ENCODE measurements at regions not wholly inside any gene's neighbourhood (a gene's known extent, or its start where the extent isn't known, plus 50 kb on each side); places are given as distances from the start of the nearest gene placed in this dataset.

DNA sequence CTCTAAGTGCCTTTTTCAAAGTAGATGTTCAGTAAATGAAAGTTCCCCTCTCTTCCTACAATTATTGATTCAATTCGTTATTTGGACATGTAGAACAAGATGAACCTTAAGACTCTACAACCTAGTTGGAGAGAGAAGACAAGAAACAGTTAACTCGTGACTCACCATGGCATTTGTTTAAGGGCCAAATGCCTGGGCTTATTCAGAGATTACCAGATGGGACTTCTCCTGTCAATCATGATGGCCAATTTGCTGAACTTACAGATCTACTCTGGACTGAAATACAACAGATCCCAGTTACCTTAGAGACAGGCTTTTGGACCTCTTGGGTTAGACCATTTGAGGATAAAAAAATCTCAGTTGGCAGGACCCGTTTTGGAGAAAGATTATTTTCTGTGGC lies 93.5 kb downstream of the C1orf94 start:
- no peak for DNase-seq

DNA sequence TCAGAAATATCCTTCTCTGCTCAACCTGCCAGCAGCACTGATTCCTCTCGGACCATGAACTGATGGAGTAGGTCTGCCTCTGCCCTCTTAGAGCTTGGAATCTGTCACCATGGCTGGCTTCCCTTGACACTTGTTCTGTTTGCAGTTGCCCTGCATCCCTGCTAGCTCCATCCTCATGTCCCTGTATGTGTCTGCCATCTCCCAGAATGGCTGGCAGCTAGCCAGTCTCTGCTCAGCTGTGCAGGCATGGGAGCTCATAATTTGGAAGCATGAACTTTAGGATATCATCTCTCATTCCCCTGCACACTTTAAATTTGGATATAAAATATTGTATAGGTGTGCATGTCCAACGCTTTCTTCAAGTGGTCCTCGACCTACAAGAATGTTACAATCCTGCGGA lies 95.4 kb downstream of the C1orf94 start:
- no peak for DNase-seq

DNA sequence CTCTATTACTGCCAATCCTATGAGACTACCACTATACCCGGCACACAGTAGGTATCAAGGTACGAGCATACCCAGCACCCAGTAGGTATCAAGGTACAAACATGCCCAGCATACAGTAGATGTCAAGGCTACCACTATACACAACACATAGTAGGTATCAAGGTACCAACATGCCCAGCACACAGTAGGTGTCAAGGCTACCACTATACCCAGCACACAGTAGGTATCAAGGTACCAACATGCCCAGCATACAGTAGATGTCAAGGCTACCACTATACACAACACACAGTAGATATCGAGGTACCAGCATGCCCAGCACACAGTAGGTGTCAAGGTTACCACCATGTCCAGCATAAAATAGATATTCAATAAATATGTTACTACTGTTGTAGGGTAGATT lies 98.4 kb downstream of the C1orf94 start:
- no peak for DNase-seq

DNA sequence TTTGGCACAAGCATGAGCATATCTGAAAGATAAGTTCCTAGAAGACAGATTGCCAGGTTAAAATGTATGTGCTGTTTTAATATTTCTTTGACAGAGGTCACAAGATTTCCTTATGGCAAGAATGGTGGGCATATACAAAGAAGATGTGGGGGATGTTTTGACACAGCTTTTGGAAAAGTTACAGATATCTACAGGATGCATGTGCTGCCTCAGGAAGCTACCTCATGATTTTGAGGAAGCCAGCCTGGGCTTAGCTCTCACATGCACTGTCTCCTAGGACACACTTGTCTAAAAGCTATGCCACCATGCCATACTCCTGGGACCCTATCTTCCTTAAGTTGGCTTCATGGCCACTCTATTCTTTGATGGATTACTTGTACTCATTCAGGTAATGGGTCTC lies 99.9 kb downstream of the C1orf94 start:
- no peak for DNase-seq

DNA sequence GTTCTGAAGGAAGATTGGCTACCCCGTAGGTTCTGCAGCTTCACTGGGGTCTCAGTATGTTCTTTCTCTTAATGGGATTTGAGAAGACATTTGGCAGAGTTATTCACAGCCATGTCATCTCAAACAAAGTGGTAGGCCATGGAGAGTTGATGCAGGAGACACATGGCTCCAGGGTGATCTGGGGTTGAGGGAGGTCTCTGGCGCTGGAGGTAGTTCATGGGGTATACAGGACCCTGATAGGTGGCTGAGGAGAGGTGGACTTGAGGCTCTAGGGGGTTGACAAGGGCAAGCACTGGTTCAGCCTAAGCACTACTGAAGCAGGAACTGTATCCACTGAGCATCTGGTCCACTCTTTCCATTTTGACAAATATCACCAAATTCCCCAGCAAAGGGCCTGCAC lies 100.4 kb downstream of the C1orf94 start:
- DNase-seq, result no peak

DNA sequence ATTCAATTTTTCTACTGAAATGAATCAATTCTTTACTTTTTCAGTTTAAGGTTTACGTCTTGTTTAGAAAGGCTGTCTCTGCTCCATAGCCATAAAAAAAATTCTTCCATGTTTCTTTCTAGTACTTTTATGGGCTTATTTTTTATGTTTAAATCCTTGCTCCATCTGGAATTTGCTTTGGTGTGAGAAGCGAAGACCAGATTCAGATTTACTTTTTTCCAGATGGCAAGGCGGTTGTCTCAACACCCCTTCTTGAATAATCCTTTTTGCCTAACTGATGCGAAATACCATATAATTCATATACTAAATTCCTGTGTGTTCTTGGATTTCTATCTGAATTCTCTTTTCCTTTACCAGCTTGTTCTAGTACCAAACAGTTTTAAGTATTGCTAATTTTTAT lies 101.5 kb downstream of the C1orf94 start:
- DNase-seq, result no peak

DNA sequence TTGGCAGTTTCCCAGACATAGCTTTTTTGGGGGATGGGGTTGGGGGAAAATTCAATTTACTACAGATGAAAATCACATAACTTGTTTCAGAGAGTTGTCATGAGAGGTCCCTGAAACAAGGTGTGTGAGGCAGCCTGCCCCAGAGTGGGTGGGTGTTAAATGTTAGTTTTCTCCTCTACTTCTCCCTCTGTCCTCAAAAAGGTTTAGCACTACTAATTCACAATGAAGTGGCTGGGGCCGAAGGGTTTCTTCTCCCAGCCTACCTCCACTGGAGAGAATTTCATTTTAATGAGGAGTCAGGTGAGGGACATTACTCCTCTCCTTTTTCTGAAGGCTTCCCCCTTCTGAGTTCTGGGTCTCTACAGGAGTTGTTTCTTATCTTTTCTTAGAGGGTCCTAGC lies 103.3 kb downstream of the C1orf94 start:
- no peak for DNase-seq

DNA sequence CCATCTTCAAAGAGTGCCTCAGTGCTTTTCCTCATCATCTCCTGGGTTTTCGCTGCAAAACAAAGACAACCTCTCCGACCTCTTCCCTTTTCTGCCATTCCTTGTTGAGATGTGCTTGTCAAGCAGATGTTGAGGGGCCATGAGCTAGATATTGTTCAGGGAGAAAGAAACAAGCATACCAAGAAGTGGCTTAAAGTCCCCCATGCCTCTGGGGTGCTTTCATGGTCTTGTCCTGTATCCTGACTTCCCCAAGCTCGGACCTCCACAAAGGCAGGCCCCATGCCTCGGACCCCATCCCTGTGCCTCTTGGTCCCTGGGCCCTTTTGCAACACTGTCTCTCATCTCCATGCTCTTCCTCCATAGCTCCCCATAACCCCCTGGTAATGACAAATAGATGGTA lies 103.8 kb downstream of the C1orf94 start:
- DNase-seq, result no peak

DNA sequence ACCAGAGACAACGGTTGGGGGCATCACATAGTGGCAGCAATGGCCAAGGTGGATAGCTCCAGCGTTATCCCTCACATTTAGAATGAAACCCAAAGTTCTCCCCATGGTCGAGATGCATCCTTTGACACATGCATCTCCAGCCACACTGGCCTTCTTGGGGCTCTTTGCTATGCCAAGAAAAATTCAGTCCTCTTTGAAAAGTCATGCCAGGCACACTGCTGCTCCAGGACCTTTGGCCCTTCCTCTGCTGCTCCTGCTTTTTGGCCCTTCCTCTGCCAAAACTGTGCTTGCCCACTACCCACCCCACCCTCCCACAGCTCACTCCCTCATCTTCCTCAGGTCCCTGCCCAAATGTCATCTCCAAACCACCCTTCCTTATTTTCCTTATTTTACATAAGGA lies 106.4 kb downstream of the C1orf94 start:
- no peak for DNase-seq

DNA sequence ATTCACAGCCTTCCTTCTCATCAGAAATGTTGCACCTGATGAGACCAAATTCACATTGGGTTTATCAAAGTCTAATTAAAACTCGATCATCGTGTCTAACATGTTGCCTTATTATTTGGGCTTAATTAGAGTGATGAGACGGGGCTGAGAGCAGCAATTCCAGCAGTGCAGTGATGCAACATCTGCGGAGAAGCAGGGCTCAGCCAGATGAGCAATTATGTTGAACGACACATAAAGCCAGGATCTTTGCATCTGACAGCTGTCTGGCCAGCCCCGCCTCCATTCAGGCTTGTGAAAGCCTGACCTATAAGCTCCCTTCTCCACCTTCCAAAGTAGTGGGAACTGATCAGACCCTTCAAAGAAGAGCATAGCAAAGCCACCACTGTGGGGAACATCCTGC lies 109.8 kb downstream of the C1orf94 start:
- no peak for DNase-seq

DNA sequence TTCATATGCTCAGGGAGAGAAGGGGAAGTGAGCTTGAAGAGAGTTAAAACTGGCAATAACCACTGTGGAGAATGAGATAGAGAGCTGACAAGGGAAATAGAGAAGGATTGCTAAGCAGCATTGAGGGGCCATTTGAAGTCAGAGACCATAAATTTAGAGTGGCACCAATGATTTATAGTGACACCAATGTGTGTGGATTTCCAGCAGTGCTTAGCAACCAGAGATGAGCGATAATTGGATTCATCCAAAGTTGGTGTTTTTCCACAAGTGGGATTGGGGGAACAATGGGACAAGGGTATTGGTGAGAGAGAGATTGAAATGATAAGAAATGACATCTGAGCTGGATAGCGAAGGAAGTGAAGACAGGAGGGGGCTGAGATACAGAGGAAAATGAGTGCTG lies 114.1 kb downstream of the C1orf94 start:
- DNase-seq, result no peak

DNA sequence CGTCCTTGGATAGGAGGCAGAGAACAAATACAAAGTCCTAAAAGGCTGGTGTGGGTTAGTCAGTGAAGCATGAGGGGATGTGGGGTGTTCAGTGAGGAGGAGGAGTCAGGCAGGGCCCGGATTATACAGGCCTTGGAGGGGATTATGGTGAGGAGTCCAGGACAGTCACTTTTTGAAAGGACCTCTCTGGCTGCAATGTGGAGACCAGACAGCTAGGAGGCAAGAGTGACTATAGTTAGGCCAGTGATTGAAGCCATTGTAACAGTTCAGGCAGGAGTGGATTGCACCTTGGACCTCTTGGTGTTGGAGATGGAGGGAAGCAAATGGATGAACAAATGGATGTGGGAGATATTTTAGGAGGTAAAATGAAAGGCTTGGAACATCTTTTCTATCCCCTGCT lies 115.8 kb downstream of the C1orf94 start:
- DNase-seq, result no peak

DNA sequence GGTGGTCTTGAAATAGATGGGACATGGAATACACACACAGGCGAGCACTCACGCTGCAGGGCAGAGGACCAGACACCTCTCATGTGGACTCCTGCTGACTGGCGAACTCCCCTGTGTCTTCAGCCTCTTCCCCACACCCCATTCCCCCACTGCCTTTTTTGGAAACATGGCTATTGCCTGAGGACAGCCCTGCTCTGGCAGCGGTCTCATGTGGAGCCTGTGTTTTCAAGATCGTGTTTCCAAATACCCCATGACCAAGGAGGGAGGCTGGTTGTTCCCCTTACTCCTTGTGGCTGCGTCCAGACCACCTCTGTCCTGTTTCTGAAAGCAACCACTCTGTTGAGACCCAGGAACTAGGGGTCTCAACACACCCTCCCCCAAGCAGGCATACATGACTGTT lies 119.4 kb downstream of the C1orf94 start:
- DNase-seq, result no peak

DNA sequence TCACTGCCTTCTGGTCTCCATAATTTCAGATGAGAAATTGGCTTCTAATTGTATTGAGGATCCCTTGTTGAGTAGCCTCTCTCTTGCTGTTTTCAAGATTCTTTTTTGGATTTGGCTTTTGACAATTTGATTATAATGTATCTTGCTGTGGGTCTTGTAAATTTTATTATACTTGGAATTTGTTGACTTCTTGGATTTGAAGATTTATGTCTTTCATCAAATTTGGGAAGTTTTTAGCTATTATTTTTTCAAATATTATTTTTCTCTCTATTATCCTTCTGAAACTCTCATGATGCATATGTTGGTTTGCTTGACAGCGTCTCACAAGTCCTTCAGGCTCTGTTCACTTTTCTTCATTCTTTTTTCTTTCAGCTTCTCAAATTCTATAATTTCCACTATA lies 126.1 kb downstream of the C1orf94 start:
- no peak for DNase-seq

DNA sequence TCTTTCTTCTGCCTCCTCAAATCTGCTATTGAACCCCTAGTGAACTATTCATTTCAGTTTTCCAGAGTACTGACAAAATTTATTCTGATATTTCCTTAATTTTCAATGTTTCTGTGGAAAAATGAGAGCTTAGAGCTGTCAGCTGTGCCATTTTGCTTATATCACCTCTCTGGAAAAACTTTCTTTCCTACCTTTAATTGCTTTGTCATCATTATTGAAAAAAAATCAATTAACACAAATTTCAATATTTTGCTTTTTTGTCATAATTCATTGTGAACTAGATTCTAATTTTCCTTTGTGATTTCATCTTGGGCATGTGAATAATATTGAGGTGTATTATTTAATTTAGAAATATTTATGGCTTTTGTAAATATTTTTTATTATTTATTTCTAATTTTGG lies 126.5 kb downstream of the C1orf94 start:
- DNase-seq, result no peak

DNA sequence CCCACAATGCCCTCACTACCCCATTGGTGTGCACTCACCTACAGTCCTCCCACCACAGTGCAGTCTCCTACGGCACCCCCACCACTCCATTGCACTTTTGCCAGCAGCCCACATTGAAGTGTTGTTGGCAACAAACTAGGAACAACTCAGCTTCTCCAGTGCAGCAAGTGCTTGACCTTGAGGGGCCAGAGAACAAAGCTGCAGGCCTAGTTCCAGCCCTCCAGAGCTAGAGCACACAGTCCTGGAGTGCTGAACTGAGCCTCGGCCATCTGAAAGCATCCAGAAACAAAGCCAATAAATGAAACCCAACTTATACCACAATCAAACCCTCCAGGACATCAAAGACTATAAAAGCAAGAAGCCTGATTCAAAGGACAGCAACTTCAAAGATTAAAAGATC lies 129.9 kb downstream of the C1orf94 start:
- no peak for DNase-seq

DNA sequence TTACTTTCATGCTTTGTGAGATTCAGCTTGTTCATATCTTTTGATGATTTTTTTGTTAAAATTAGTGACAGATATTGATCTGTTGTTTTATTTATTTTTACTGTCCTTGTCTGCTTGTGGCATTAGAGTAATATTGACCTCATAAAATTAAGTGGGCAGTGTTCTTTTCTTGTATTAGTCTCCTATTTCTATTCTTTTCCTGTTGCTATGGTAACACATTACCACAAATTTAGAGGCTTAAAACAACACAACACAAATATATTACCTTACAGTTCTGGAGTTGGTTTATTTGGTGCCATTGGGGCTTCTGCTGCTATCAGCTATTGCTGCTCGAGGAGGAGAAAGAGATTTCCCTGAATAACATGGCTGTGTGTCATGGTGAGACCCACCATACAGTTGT lies 135.7 kb downstream of the C1orf94 start:
- DNase-seq, result no peak

DNA sequence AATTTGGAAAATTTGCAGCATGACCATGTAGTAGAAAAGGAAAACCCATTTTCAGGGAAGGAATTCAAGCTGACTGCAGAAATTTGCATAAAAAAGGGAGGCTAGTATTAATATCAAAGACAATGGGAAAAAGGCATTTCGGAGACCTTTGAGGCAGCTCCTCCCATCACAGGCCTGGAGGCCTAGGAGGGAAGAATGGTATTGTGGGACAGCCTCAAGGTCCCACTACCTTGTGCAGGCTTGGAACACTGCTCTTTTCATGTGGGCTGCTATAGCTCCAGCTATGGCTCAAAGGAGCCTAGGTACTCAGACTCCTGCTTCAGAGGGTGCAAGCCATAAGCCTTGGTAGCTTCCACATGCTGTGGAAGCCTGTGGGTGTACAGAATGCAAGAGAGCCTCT lies 139.3 kb downstream of the C1orf94 start:
- no peak for DNase-seq

DNA sequence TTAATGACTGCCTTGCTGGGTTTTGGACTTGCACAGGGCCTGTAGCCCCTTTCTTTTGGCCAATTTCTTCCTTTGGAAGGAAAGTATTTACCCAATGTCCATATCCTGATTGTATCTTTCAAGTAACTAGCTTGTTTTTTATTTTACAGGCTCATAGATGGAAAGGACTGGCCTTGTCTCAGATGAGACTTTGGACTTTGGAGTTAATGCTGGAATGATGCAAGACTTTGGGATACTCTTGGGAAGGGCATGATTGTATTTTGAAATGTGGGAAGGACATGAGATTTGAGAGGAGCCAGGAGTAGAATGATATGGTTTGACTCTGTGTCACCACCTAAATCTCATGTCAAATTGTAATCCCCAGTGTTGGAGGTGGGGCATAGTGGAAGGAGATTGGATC lies 140.1 kb downstream of the C1orf94 start:
- no peak for DNase-seq

DNA sequence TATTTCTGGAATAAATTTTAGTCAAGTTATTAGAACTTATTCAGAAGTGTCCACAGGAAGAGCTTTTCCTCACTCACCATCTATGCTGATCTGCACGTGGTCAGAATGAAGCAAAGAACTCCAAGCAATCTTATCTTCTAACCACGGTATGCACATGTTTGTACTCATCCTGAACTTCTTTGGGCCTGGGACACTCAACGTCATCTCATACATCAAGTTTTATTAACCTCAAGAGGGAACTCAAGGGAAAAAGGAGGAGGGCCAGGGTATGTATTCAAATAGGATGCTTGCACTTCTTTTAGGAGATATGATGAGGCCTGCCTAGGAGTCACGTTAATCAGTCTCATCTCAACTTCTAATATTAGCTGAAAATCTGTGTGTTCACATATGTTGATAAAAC lies 142.5 kb downstream of the C1orf94 start:
- no peak for DNase-seq

DNA sequence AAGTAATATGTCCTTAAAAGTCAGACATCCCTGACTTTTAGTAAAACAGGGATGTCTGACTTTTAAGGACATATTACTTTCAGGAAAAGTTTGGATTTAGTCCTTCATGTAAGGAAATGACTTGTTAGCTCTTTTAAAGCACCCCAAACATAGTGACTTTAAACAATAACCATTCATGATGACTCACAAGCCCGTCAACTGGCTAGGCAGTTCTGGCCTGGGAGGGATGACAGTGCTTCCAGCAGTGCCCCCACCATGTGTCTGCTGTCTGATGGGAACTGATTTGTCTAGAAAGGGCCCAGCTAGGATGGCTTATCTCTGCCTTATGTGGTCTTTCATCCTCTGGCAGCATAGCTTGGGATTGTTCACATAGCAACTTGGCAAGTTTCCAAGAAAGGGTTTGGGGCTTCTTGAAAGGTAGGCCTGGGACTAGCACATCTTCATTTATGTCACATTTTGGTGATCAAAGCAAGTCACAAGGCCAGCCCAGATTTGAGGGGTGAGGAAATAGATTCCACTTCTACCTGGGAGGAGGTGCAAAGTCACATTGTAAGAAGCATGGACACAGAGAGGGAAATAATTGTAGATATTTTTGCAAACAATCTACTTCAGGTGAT lies 143.5 kb downstream of the C1orf94 start:
- no peak for DNase-seq

DNA sequence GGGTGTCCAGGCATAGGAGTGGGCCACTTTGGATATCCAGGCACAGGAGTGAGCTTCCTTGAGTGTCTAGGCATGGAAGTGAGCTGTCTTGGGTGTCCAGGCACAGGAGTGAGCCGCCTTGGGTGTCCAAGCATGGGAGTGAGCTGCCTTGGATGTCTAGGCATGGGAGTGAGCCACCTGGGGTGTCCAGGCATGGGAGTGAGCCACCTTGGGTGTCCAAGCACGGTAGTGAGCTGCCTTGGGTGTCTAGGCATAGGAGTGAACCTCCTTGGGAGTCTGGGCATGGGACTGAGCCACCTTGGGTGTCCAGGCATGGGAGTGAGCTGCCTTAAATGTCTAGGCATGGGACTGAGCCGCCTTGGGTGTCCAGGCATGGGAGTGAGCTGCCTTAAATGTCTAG lies 146.3 kb downstream of the C1orf94 start:
- DNase-seq, result no peak

DNA sequence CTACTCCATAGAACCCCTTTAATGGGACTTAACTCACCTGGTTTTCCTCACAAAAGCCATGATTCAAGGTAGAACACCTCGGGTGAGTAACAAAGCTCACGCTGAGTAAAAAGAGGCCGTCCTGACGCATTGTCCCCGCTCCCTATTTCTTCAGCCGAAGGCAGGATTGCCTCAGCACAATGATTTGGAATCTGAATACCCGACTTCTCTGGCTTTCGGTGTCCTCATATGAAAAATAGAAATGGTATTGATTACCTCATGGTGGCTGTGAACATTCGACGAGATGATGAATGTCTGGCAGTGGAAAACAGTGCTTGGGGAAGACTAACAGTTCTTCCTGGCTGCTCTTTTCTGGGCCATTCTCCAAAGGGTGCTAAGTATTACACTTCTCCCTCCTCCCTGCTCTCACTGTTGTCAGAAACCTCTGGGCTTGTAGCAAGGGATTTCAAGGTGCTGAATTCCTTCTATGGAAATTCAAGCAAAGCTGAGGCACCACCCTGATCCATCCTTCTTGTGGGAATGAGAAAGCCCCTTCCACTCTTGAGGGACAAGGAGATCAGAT lies 148.3 kb downstream of the C1orf94 start:
- DNase-seq, result no peak

DNA sequence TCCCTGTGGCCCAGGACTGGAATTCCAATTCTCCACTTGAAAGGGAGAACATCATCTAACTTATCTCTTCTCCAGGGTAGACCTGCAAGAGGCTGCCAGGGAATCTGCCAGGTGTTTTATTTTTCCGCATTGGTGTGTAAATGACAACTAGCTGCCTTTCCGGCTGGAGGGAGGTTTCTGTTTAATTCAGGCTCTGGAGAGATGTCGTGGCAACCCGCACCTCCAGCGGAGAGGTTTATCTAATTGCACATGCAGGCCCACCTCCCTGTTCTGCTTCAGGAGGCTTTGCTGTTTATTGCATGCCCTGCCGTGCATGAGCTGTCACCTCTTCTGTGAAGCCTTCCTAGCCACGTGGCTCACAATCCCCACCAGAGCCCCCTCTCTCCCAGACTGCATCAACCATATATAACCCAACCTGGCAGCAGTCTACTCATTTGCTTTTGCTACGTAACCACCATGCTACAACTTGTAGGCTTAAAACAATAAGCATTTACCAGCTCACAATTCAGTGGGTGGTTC lies 151.6 kb downstream of the C1orf94 start:
- DNase-seq, result no peak

DNA sequence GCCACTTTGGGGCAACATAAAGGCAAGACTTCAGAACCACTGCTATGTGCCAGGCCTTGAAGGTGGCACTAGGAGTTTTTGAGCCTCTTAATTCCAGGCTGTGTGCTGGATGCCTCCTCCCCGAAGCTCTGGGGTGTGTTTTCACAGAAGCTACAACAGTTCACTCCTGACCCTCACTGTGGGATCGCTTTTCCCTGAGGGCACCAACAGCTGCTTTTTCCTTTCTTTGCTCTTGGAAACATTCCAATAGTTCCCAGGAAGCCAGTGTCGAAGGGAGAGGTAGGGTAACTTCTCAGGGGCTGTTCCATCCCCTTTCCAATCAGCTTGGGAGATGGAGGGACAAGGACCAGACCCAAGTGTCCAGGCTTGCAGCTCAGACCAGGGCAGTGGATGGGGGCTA lies 153.4 kb downstream of the C1orf94 start:
- DNase-seq, result no peak

Data from stimulated activated CD4-positive, alpha-beta T cell treated with anti-CD3 and anti-CD28 coated beads, Interleukin-12 subunit alpha, Interleukin-12 subunit beta, amount 100 ng/mL, for 4 hours (primary cell).